Fibroblast of pulmonary artery (primary cell): ENCODE measurements at regions not wholly inside any gene's neighbourhood (a gene's known extent, or its start where the extent isn't known, plus 50 kb on each side); places are given as distances from the start of the nearest gene placed in this dataset.
A peak's percentile ranks its signal among the peaks of the same experiment; 100 is the strongest.

Experiments
- DNase-seq: peaks from one replicate; pipeline ENCODE4 v3.0.0-alpha.2; 2010; ENCODE audit warnings: low read depth
- H3K4me3 ChIP-seq: replicated peaks from 2 replicates; pipeline ENCODE4 v1.5.1; 2011; ENCODE audit warnings: low read depth, mild to moderate bottlenecking, control low read depth, low read length, moderate library complexity
- CTCF ChIP-seq: IDR thresholded peaks from 2 replicates; pipeline ENCODE4 v1.5.1; 2011; ENCODE audit warnings: mild to moderate bottlenecking, control low read depth, low read length, inconsistent platforms; ENCODE audit errors: missing control alignments

GRCh38 chr4:13906727-13907126 lies 279.2 kb upstream of the BOD1L1 start:
- no peak for DNase-seq
- no peak for TF ChIP-seq CTCF
- H3K4me3 ChIP-seq = no peak overlapping the region

DNA sequence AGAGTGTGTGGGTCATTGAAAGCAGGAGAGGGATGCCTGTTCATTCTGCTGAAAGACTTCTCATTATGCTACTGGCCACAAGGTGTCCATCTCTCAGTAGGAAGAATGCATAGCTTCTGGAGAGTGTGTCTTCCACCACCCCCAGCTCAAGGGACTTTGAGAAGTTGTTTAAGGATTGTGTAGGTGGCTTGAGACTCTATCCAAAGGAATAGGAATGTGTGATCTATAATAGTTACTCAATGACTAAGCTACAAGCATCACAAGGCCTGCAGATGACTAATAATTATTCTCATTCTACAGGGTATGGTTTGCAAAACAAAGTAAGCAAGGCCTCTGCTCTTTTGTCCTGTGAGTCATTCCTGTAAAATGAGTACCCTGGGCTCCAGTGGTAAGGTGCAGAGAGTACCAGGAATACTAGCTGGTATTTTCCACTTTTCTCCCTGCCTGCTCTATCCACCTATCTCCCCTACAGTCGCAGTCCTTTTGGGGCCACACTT lies 279.8 kb upstream of the BOD1L1 start:
- peak; percentile 96 for DNase-seq
- TF ChIP-seq CTCF = peak; percentile 53
- no peak overlapping the region for H3K4me3 ChIP-seq

GRCh38 chr4:13908455-13908854 lies 280.9 kb upstream of the BOD1L1 start:
- TF ChIP-seq CTCF = no peak
- no peak overlapping the region for H3K4me3 ChIP-seq
- DNase-seq = no peak

DNA sequence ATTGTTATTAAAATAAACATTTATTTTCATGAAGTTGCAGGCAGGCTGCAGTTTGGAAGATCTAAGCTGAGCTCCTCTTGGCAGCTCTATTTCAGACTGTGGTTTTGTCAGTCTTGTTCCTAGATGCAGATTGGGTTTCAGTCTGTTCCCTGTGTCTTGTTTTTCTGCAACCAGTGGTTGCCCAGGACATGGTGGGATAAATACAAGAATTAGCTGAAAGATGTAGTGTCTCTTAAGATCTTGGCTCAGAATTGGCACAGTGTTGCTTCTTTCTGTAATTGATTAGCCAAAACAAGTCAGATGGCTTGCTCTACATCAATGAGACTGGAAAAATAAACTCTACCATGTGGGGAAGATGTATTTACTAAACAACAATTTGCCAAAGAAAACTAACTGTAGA lies 283.0 kb upstream of the BOD1L1 start:
- no peak for TF ChIP-seq CTCF
- no peak for DNase-seq
- no peak overlapping the region for H3K4me3 ChIP-seq

GRCh38 chr4:13911256-13911655 lies 283.7 kb upstream of the BOD1L1 start:
- H3K4me3 ChIP-seq = no peak overlapping the region
- DNase-seq = no peak
- TF ChIP-seq CTCF = no peak

DNA sequence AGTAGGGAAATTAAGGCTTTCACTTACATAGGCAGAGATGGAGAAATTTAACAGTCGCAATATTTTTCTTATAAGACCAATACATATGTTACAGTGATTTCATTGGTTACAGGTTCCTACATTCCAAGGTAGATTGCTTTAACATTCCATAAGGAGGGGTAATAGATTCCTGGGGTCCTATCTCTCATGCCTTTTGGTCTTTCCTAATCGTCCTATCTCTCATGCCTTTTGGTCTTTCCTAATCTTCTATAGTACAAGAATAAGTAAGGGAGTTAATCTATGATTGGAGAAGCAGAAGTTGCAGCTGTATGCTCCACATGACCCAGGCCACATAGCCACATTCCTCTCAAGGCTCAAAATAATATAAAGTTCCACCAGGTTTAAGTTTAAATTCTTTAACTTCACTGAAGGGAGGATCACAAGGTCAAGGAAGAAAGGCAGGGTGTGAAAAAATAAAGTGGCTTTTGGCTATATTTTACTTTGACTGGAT lies 285.0 kb upstream of the BOD1L1 start:
- no peak overlapping the region for H3K4me3 ChIP-seq
- no peak for TF ChIP-seq CTCF
- DNase-seq = no peak

- DNase-seq = peak; percentile 86
- H3K4me3 ChIP-seq = no peak overlapping the region
- TF ChIP-seq CTCF = no peak
Observed at GRCh38 chr4:13912966-13913365, 285.4 kb upstream of the BOD1L1 start.
